ENCODE measurements at regions not wholly inside any gene's neighbourhood (a gene's known extent, or its start where the extent isn't known, plus 50 kb on each side); places are given as distances from the start of the nearest gene placed in this dataset.

DNA sequence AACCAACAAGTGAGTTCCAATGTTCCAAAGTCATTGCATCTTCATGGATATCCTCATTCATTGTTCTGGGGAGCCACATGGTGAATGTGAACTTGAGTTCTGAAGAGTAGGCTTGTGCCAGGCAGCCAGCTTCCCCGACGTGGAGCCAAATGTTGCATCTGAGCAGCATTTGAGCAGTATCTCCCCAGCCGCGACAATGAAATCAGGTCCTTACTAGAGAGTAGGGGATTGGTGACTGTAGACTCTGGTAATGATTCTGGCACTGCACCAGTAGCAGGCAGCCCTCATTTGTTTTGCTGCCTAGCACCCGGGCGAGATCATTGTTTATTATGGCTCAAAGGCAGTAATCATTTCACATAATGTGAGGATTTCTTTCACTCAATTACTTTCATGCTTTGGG is 451.4 kb upstream of the C9orf72 start:
- no peak overlapping the region for H2BK15ac ChIP-seq (ENCODE audit: low read length)
- no peak overlapping the region for H3K23ac ChIP-seq (ENCODE audit: insufficient read length)
- CTCF ChIA-PET (ENCODE audit: partially characterized antibody) = interaction anchor here (1.0 kb wide), 1 partner anchor 298 kb away, joined by 3 read pairs; no protein-coding TSS in a partner anchor
- no peaks in the 10 kb centered on the region for H3K9me3 ChIP-seq (ENCODE audit: insufficient read depth in 2 of 2, low read depth in 1 of 2, low read length in 1 of 2)
- no peak overlapping the region for H3K9ac ChIP-seq (replicated peaks in 1 of 4; ENCODE audit: extremely low read depth in 1 of 4, low read depth in 3 of 4, low read length in 3 of 4)
- H4K91ac ChIP-seq (replicated peaks; ENCODE audit: insufficient read length, low read length) = no peak overlapping the region
- H3K27me3 ChIP-seq (replicated peaks in 1 of 4; ENCODE audit: control insufficient read depth in 3 of 4, extremely low read depth in 1 of 4, insufficient read depth in 3 of 4, low read length in 3 of 4) = no peaks in the 10 kb centered on the region
- H3K56ac ChIP-seq (replicated peaks; ENCODE audit: insufficient read length, low read depth, low read length) = no peak overlapping the region
- H4K20me1 ChIP-seq (replicated peaks in 1 of 2; ENCODE audit: control insufficient read depth in 1 of 2, insufficient read depth in 2 of 2, low read length in 2 of 2) = no peaks in the 10 kb centered on the region
- no peaks in the 10 kb centered on the region for H3K23me2 ChIP-seq (ENCODE audit: low read depth, low read length)
- H3K18ac ChIP-seq (ENCODE audit: extremely low read depth, low read length) = no peak overlapping the region
- H3K4me3 ChIP-seq (ENCODE audit: extremely low read depth in 1 of 4, insufficient read depth in 2 of 4, low read depth in 3 of 4, low read length in 4 of 4) = no peak overlapping the region
- H3K79me2 ChIP-seq (ENCODE audit: control insufficient read depth in 1 of 2, insufficient read depth in 2 of 2, low read length in 2 of 2) = no peaks in the 10 kb centered on the region
- no peak overlapping the region for H4K5ac ChIP-seq (ENCODE audit: insufficient read length, low read depth, low read length)
- no peak overlapping the region for H2AK5ac ChIP-seq (ENCODE audit: low read depth, low read length)
- H3K79me1 ChIP-seq (ENCODE audit: low read depth, low read length) = no peaks in the 10 kb centered on the region
- no peak for FAIRE-seq
- H3K4me1 ChIP-seq (replicated peaks in 1 of 4; ENCODE audit: control insufficient read depth in 3 of 4, insufficient read depth in 4 of 4, low read length in 3 of 4) = no peaks in the 10 kb centered on the region
- H2BK12ac ChIP-seq (ENCODE audit: low read depth, low read length) = no peak overlapping the region
- H3K4me2 ChIP-seq (ENCODE audit: insufficient read depth in 1 of 2, low read depth in 2 of 2, low read length in 2 of 2) = no peak overlapping the region
- H2AFZ ChIP-seq (ENCODE audit: low read length) = no peak overlapping the region
- H3K14ac ChIP-seq (ENCODE audit: insufficient read length) = no peak overlapping the region
- H2BK120ac ChIP-seq (replicated peaks; ENCODE audit: low read depth, low read length) = no peak overlapping the region
- POLR2A ChIA-PET (ENCODE audit: partially characterized antibody) = no interaction called here
- H3K4ac ChIP-seq (replicated peaks; ENCODE audit: insufficient read length, low read depth, low read length) = no peak overlapping the region
- no peaks in the 10 kb centered on the region for H3K36me3 ChIP-seq (ENCODE audit: control insufficient read depth in 2 of 4, insufficient read depth in 4 of 4, low read length in 3 of 4)
- H4K8ac ChIP-seq (ENCODE audit: extremely low read depth, insufficient read depth, low read length) = no peak overlapping the region
- no peak overlapping the region for H2BK20ac ChIP-seq (ENCODE audit: low read length)
- 96% methylated on average over 6 of the region's 6 CpGs; no CpG with 5 or more reads in 1 of the 2 experiments for WGBS, 2 experiments (ENCODE audit: extremely low coverage in 1 of 2, insufficient coverage in 1 of 2, insufficient read length in 1 of 2, insufficient replicate concordance in 2 of 2, low coverage in 1 of 2, low lambda C conversion rate in 2 of 2, missing lambda C conversion rate in 1 of 2)
- no peak overlapping the region for H2BK5ac ChIP-seq (ENCODE audit: low read depth, low read length)
- no peak overlapping the region for H3K27ac ChIP-seq (ENCODE audit: low read depth, low read length)
- DNase-seq (ENCODE audit: low read depth in 1 of 2, low spot score in 2 of 2) = no peak
- TF ChIP-seq KDM4A (IDR thresholded peaks at IDR 0.05; ENCODE audit: low read depth, low read length, severe bottlenecking) (no peak), PHF8 (conservative IDR thresholded peaks at IDR 0.05; ENCODE audit: low read depth, low read length) (no peak), ZNF274 (IDR thresholded peaks at IDR 0.05; ENCODE audit: borderline replicate concordance, extremely low read depth, low read length) (no peak), POLR2AphosphoS5 (IDR thresholded peaks at IDR 0.05; ENCODE audit: low read depth, low read length) (no peak), CREB1 (IDR thresholded peaks at IDR 0.05) (no peak), BRCA1 (IDR thresholded peaks at IDR 0.05; ENCODE audit: low read depth, low read length) (no peak), EGR1 (IDR thresholded peaks at IDR 0.05; ENCODE audit: borderline replicate concordance, low read depth, low read length) (no peak), TEAD4 (IDR thresholded peaks at IDR 0.05; ENCODE audit: low read depth, low read length) (no peak), KDM5A (IDR thresholded peaks at IDR 0.05; ENCODE audit: low read length) (no peak), POU5F1 (IDR thresholded peaks at IDR 0.05; ENCODE audit: low read depth, low read length) (no peak), JUND (IDR thresholded peaks at IDR 0.05; ENCODE audit: low read length) (no peak), CBX8 (IDR thresholded peaks at IDR 0.05; ENCODE audit: borderline replicate concordance, low read depth, low read length) (no peak), YY1 (IDR thresholded peaks at IDR 0.05; ENCODE audit: low read depth, low read length) (no peak), RAD21 (IDR thresholded peaks at IDR 0.05 in 1 of 2, conservative IDR thresholded peaks at IDR 0.05 in 1 of 2; ENCODE audit: low read depth in 2 of 2, low read length in 2 of 2) (no peak)
- TF ChIP-seq, protein P1, sequence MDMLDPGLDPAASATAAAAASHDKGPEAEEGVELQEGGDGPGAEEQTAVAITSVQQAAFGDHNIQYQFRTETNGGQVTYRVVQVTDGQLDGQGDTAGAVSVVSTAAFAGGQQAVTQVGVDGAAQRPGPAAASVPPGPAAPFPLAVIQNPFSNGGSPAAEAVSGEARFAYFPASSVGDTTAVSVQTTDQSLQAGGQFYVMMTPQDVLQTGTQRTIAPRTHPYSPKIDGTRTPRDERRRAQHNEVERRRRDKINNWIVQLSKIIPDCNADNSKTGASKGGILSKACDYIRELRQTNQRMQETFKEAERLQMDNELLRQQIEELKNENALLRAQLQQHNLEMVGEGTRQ (IDR thresholded peaks at IDR 0.05; ENCODE audit: low read length) = no peak
